Right lobe of liver (tissue), 6 donors: ENCODE measurements at regions not wholly inside any gene's neighbourhood (a gene's known extent, or its start where the extent isn't known, plus 50 kb on each side); places are given as distances from the start of the nearest gene placed in this dataset.
"Not testable (repeated sequence)": the region's sequence is repeated elsewhere in the genome, so short reads cannot be mapped to it uniquely, and the experiment has no call there.

ENCODE experiments used
- ATAC-seq, 4 donors: fragments of 200-7000 bp; cut with Tn5 transposase; one replicate each; pipeline ENCODE4 v1.9.1; 2020; ENCODE audit warnings: mild to moderate bottlenecking in 4 of 4, moderate library complexity in 4 of 4
- DNase-seq, 3 donors: peaks; one replicate each; pipeline ENCODE4 v3.0.0-alpha.2; 2020
- H3K27ac ChIP-seq, 3 donors: fragments of 200-600 bp; one replicate each; pipeline ENCODE4 v1.8.0; 2022
- H3K27me3 ChIP-seq, 2 donors: fragments of 200-600 bp; one replicate each; pipeline ENCODE4 v1.8.0; 2022
- H3K36me3 ChIP-seq, 4 donors: fragments of 200-600 bp; sonication (generic) in 1 of 4; one replicate each; pipeline versions ENCODE4 v1.5.1 to v1.8.0; 2017 to 2022; ENCODE audit warnings: control low read depth in 1 of 4
- H3K4me1 ChIP-seq, 4 donors: fragments of 200-600 bp; sonication (generic) in 1 of 4; one replicate each; pipeline versions ENCODE4 v1.5.1 to v1.8.0; 2017 to 2022; ENCODE audit warnings: control low read depth in 1 of 4
- H3K4me3 ChIP-seq, 3 donors: fragments of 200-600 bp; one replicate each; pipeline ENCODE4 v1.8.0; 2022
- H3K9me3 ChIP-seq, 4 donors: fragments of 200-600 bp; sonication (generic) in 1 of 4; one replicate each; pipeline versions ENCODE4 v1.5.1 to v1.8.0; 2017 to 2022; ENCODE audit warnings: control low read depth in 1 of 4
- CTCF ChIP-seq, 4 donors: fragments of 200-600 bp in 3 of 4; fragments of 450-650 bp in 1 of 4; IDR thresholded peaks; one replicate each; pipeline versions ENCODE4 v1.5.1 to v1.8.0; 2016 to 2022; ENCODE audit warnings: antibody characterized with exemption in 4 of 4, mild to moderate bottlenecking in 2 of 4
- POLR2A ChIP-seq: fragments of 450-650 bp; IDR thresholded peaks from one replicate; pipeline ENCODE4 v1.6.1; 2017; ENCODE audit warnings: antibody characterized with exemption, mild to moderate bottlenecking
- WGBS: methylation state at CpG from one replicate; pipeline ENCODE4 v1.1.6; 2018; ENCODE audit warnings: low coverage, low lambda C conversion rate; ENCODE audit not compliant: insufficient coverage; ENCODE audit errors: missing lambda C conversion rate; 5-methylcytosine and 5-hydroxymethylcytosine counted together
- intact Hi-C, 2 donors: fragments of 100-400 bp; cut with DNase I; formaldehyde crosslinking; loops; one replicate each; pipeline versions ENCODE4 v1.11.2 to v1.14.1; 2022
- donor health status: DM: no; HTN: yes; CAD: no.
- donor health status: DM: no; HTN: no; CAD: no.
- donor health status: DM: no; HTN: no; CAD: no.
- donor health status: DM: no; HTN: yes; CAD: no.
- donor health status: DM: no; HTN: yes; CAD: no.

GRCh38 chr5:45750574-45750973, 54.4 kb upstream of the HCN1 start:
- DNase-seq (no peak), ATAC-seq (no peak)
- intact Hi-C loops = no loop called here
- no peak for TF ChIP-seq POLR2A
- no peak for TF ChIP-seq CTCF (IDR thresholded peaks at IDR 0.05)
- H3K4me3 ChIP-seq = no peak overlapping the region
- no peaks in the 10 kb centered on the region for H3K4me1 ChIP-seq
- H3K36me3 ChIP-seq = no peaks in the 10 kb centered on the region
- H3K27ac ChIP-seq = no peak overlapping the region
- 90% methylated on average over 2 of the region's 3 CpGs for WGBS
- no peaks in the 10 kb centered on the region for H3K27me3 ChIP-seq
- no peaks in the 10 kb centered on the region for H3K9me3 ChIP-seq

- H3K9me3 ChIP-seq, H3K27me3 ChIP-seq, H3K27ac ChIP-seq, intact Hi-C loops, H3K4me1 ChIP-seq, DNase-seq, H3K36me3 ChIP-seq, ATAC-seq, H3K4me3 ChIP-seq: not testable (repeated sequence)
- WGBS = 90% methylated on average over 2 of the region's 4 CpGs
Observed at GRCh38 chr5:45748511-45748910, 52.3 kb upstream of the HCN1 start.
